HG03520 (cell line): ENCODE measurements at regions not wholly inside any gene's neighbourhood (a gene's known extent, or its start where the extent isn't known, plus 50 kb on each side); places are given as distances from the start of the nearest gene placed in this dataset.
"Not testable (repeated sequence)": the region's sequence is repeated elsewhere in the genome, so short reads cannot be mapped to it uniquely, and the experiment has no call there.

ENCODE experiments used
- ATAC-seq: cut with Tn5 transposase; IDR thresholded peaks from one replicate; pipeline ENCODE4 v1.9.1; 2021; ENCODE audit warnings: mild to moderate bottlenecking, moderate library complexity; ENCODE audit not compliant: unreplicated experiment

DNA sequence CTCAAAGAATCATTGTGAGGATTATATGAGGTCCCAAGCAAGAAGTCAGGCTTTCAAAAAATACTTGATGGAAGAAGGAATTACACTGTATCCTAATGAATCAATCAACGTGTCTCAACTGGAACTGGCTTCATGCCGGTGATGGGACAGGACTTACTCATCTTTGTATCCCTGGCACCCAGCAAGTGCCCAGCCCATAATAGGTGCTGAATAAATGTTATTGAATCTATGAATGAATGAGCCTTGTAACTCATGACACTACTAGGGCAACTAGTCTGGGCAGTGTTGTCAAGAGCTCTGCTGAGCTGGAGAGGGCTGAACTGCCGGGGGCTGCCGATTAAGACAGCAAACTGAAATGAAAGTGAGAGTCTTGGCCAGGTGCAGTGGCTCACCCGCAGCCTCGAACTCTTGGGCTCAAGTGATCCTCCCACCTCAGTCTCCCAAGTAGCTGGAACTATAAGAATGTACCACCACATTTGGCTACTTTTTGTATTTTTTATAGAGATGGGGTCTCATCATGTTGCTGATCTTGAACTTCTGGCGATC is 87.2 kb upstream of the KIF5B start:
- ATAC-seq, result no peak

DNA sequence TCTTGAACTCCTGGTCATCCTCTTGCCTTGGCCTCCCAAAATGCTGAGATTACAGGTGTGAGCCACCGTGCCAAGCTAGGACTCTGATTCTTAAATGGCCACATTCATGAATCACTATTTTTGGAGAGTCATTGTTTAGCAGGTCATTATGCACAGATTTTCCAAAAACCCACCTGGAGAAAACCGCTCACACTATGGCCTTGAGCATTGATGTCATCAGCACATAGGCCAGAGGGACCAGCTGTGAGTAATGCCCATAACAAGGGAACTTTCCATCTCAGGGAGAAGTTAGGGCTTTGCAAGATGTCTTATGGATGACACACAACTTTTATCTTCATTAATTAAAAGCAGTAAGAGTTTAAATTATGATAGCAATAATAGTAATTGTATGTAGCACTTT is 86.4 kb upstream of the KIF5B start:
- no peak for ATAC-seq

GRCh38 chr10:32141018-32141807 is 85.0 kb upstream of the KIF5B start:
- no peak for ATAC-seq

GRCh38 chr10:32140403-32140802 is 84.2 kb upstream of the KIF5B start:
- no peak for ATAC-seq

- no peak for ATAC-seq
These were observed 83.2 kb upstream of the KIF5B start for GRCh38 chr10:32139223-32140073.

- ATAC-seq, result not testable (repeated sequence)
These were observed 80.7 kb upstream of the KIF5B start for GRCh38 chr10:32136927-32137326.

- ATAC-seq, result not testable (repeated sequence)
These were observed 79.6 kb upstream of the KIF5B start for GRCh38 chr10:32135796-32136195.

DNA sequence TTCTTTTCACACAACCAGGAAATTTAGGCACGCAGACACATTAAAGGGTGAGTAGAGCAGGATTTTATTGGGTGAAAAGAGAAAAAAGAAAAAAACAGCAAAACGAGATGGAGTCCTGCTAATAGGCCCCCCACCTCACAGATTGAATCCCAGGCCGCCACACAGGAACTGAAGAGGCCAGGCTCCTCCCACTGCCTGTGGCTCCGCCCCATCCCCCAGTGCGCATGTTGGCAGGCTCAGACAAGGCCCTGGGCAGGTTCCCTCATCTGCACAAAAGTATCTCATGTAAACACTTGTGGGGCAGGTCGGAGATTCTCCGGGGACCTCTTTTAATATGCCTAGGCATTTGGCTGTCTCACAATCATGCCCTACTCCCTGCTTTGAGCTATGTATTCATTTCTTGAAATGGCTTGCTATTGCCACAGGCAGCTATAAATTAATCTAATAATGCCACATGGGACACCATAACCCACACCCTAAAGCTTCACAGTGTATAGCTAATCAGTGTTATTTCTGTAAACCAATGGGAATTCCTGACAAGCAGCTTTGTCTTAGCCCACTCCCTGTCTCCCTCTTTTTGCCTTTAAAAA is 76.2 kb upstream of the KIF5B start:
- no peak for ATAC-seq

- ATAC-seq, result no peak
These were observed 75.2 kb upstream of the KIF5B start for GRCh38 chr10:32131388-32131787.

DNA sequence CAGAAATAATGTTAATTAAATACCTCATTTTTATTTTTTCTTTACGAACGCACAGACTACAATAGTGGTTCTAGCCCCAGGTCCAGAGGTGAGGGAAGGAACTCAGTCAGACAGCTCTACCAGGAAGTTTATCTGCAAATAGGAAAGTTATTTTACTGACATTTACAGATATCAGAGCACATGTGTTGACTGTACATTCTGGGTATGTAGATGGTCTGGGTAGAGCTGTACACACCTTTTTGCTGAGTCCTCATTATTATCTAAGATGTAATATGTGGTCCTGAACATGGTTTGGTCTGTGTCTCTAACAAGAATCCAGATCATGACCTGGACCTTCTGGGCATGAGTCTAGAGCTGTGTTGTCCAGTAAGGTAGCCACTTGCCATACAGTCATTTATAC is 74.6 kb upstream of the KIF5B start:
- ATAC-seq, result no peak

DNA sequence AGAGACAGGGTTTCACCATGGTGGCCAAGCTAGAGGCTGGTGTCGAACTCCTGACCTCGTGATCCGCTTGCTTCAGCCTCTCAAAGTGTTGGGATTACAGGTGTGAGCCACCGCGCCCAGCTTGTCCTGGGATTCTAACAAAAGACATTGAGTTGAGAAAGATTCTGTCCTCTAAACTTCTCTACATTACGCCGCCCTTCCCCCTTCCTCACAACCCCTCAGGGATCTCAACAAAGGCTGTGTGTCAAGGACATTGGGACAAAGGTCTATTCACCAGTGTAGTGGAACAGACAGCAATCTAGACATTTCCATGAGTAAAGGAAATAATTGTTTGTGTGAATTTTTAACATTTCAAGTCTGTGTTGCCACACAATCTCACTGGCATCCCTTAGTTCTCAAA is 68.8 kb upstream of the KIF5B start:
- no peak for ATAC-seq

- ATAC-seq, result no peak
These were observed 66.8 kb upstream of the KIF5B start for GRCh38 chr10:32123021-32123420.

- ATAC-seq, result no peak
These were observed 65.4 kb upstream of the KIF5B start for GRCh38 chr10:32121648-32122047.

DNA sequence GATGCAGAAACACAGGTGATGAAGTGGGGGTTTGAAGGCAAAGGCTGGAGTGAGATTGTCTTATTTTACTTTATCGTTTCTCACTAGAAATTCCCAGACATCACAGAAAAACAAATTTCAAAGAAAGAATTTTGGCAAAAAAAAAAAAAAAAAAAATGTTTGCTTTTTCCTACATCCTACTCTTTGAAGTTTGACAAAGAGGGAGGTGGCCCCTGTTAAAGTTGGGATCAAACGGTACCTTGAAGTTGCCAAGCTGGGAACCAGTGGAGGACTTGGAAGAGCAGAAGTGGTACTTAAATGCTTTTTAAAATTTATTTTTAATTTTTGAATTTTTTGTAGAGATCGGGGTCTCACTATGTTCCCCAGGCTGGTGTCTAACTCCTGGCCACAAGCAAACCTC is 63.9 kb upstream of the KIF5B start:
- no peak for ATAC-seq

- no peak for ATAC-seq
These were observed 58.3 kb upstream of the KIF5B start for GRCh38 chr10:32114508-32114907.

GRCh38 chr10:32112055-32112454 is 55.8 kb upstream of the KIF5B start:
- no peak for ATAC-seq

- ATAC-seq, result no peak
These were observed 55.4 kb upstream of the KIF5B start for GRCh38 chr10:32111585-32111984.

DNA sequence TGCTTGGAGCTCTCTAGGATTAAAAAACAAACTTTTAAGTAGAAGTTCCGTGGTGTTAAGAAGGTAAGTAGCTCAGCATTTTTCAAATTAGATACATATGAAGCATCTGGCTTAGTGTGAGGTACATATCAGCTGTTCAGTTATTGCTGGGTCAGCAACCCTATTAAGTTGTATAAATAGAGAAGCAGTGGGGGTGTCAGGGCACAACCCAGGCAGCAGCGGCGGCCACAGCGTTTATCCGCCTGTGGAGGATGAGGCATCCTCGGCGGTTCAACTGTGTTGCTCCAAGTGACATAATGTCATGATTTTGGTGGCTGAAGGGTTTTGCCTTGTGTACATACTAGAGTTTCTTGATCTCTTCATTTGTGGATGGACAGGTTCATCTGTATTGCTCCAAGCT is 54.6 kb upstream of the KIF5B start:
- ATAC-seq, result no peak

GRCh38 chr10:32109603-32110002 is 53.4 kb upstream of the KIF5B start:
- ATAC-seq, result no peak
